ENCODE measurements at regions not wholly inside any gene's neighbourhood (a gene's known extent, or its start where the extent isn't known, plus 50 kb on each side); places are given as distances from the start of the nearest gene placed in this dataset.

GRCh38 chr3:99069973-99070372, 168.5 kb upstream of the DCBLD2 start:
- DNase-seq: no peak
- ATAC-seq (ENCODE audit: insufficient read depth, low FRiP score): no peak
- Histone ChIP-seq H3K4me3 (no peak overlapping the region), H3K27me3 (ENCODE audit: control insufficient read depth in 3 of 3, insufficient read depth in 3 of 3, low read length in 2 of 3) (no peaks in the 10 kb centered on the region), H3K36me3 (ENCODE audit: control insufficient read depth in 4 of 4, insufficient read depth in 4 of 4, low read length in 4 of 4) (no peaks in the 10 kb centered on the region), H3K4me1 (ENCODE audit: control insufficient read depth in 5 of 5, insufficient read depth in 5 of 5, low read length in 5 of 5) (no peaks in the 10 kb centered on the region), H3K9ac (ENCODE audit: insufficient read depth in 1 of 2, low read length in 2 of 2) (no peak overlapping the region), H3K27ac (ENCODE audit: low read depth in 1 of 2, low read length in 1 of 2) (no peak overlapping the region), H3K9me3 (ENCODE audit: control insufficient read depth in 4 of 4, insufficient read depth in 3 of 4, low read length in 3 of 4) (peaks cover 0 to 5% (median 0%) of the 10 kb centered on the region in 4 donors)
- 78 to 88% methylated on average over 1 of the region's 1 CpG for WGBS, 2 donors
- TF ChIP-seq, protein P1, sequence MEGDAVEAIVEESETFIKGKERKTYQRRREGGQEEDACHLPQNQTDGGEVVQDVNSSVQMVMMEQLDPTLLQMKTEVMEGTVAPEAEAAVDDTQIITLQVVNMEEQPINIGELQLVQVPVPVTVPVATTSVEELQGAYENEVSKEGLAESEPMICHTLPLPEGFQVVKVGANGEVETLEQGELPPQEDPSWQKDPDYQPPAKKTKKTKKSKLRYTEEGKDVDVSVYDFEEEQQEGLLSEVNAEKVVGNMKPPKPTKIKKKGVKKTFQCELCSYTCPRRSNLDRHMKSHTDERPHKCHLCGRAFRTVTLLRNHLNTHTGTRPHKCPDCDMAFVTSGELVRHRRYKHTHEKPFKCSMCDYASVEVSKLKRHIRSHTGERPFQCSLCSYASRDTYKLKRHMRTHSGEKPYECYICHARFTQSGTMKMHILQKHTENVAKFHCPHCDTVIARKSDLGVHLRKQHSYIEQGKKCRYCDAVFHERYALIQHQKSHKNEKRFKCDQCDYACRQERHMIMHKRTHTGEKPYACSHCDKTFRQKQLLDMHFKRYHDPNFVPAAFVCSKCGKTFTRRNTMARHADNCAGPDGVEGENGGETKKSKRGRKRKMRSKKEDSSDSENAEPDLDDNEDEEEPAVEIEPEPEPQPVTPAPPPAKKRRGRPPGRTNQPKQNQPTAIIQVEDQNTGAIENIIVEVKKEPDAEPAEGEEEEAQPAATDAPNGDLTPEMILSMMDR (IDR thresholded peaks at IDR 0.05; ENCODE audit: control extremely low read depth, extremely low read depth): no peak

DNA sequence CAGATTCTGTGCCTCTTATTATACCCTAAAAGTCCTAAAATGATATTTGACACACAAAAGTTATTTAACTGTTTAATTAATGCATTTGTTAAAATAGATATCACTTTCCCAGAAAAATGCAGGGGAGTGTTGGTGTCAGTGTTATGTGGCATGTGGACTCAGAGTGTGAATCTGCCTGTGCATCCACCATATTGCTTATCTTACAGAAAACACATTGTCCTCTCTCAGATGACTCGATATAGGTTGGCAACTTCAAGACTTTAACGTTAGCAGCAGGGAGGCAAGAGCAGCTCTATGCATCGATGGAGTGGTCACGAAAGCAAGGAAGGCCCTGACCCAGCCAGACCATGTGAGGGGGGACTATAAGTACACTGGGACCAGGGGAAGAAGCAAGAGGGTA, 165.4 kb upstream of the DCBLD2 start:
- no peak for DNase-seq
- ATAC-seq (ENCODE audit: insufficient read depth, low FRiP score): no peak
- WGBS, 2 donors: 80 to 90% methylated on average over 4 of the region's 4 CpGs
- Histone ChIP-seq H3K9me3 (ENCODE audit: control insufficient read depth in 4 of 4, insufficient read depth in 3 of 4, low read length in 3 of 4) (peaks cover 0 to 2% (median 0%) of the 10 kb centered on the region in 4 donors), H3K36me3 (ENCODE audit: control insufficient read depth in 4 of 4, insufficient read depth in 4 of 4, low read length in 4 of 4) (no peaks in the 10 kb centered on the region), H3K4me1 (ENCODE audit: control insufficient read depth in 5 of 5, insufficient read depth in 5 of 5, low read length in 5 of 5) (no peaks in the 10 kb centered on the region), H3K4me3 (no peak overlapping the region), H3K27me3 (ENCODE audit: control insufficient read depth in 3 of 3, insufficient read depth in 3 of 3, low read length in 2 of 3) (no peaks in the 10 kb centered on the region), H3K27ac (ENCODE audit: low read depth in 1 of 2, low read length in 1 of 2) (no peak overlapping the region), H3K9ac (ENCODE audit: insufficient read depth in 1 of 2, low read length in 2 of 2) (no peak overlapping the region)
- TF ChIP-seq, protein P1 (IDR thresholded peaks at IDR 0.05; ENCODE audit: control extremely low read depth, extremely low read depth): no peak

DNA sequence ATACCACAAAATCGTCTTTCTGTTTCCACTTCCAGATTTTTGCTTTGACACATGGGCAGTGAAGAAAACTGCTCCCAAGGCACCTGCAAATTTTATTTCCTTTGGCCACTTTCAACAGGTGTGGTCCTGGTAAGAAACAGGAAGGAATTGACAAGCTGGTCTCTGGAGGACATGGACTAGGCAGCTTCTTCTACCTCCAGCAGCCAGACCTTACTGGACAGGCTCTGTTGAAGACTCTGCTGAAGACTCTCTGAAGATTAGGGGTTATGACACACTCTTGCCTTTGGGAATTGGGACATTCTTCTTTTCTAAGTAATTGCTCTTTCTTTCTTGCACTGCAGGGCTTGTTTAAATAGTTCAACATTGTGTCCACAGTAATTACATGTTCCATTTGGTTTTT, 147.7 kb upstream of the DCBLD2 start:
- no peak for ATAC-seq (ENCODE audit: insufficient read depth, low FRiP score)
- TF ChIP-seq, protein P1 (IDR thresholded peaks at IDR 0.05; ENCODE audit: control extremely low read depth, extremely low read depth): no peak
- 54 to 63% methylated on average over 1 of the region's 1 CpG for WGBS, 2 donors
- DNase-seq: no peak
- Histone ChIP-seq H3K4me3 (no peak overlapping the region), H3K9ac (ENCODE audit: insufficient read depth in 1 of 2, low read length in 2 of 2) (no peak overlapping the region), H3K27me3 (ENCODE audit: control insufficient read depth in 3 of 3, insufficient read depth in 3 of 3, low read length in 2 of 3) (no peaks in the 10 kb centered on the region), H3K9me3 (ENCODE audit: control insufficient read depth in 4 of 4, insufficient read depth in 3 of 4, low read length in 3 of 4) (no peaks in the 10 kb centered on the region), H3K36me3 (ENCODE audit: control insufficient read depth in 4 of 4, insufficient read depth in 4 of 4, low read length in 4 of 4) (no peaks in the 10 kb centered on the region), H3K27ac (ENCODE audit: low read depth in 1 of 2, low read length in 1 of 2) (no peak overlapping the region), H3K4me1 (ENCODE audit: control insufficient read depth in 5 of 5, insufficient read depth in 5 of 5, low read length in 5 of 5) (no peaks in the 10 kb centered on the region)

DNA sequence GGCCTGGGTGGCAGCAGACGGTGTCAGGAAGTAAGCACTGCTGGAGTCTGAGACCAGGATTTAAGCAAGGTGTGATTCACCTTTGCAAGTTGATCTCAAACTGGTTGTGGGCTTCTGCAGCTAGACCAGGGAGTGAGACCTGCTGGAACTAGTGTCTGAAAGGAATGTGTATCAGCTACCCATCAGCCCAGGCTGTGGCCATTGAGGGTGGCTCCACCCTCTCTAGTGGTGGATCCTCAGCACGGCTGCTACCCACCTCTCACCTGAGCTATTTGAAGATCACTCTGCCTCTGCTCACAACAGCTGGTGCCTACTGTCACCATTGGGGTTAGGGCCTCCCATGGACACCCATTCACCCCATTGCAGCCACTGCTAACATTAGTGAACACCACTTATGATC, 140.3 kb upstream of the DCBLD2 start:
- TF ChIP-seq, protein P1 (IDR thresholded peaks at IDR 0.05; ENCODE audit: control extremely low read depth, extremely low read depth): no peak
- WGBS, 2 donors: 79 to 84% methylated on average over 2 of the region's 2 CpGs
- Histone ChIP-seq H3K4me1 (ENCODE audit: control insufficient read depth in 5 of 5, insufficient read depth in 5 of 5, low read length in 5 of 5) (no peaks in the 10 kb centered on the region), H3K9ac (ENCODE audit: insufficient read depth in 1 of 2, low read length in 2 of 2) (no peak overlapping the region), H3K27ac (ENCODE audit: low read depth in 1 of 2, low read length in 1 of 2) (no peak overlapping the region), H3K4me3 (no peak overlapping the region), H3K9me3 (ENCODE audit: control insufficient read depth in 4 of 4, insufficient read depth in 3 of 4, low read length in 3 of 4) (peaks cover 0 to 4% (median 0%) of the 10 kb centered on the region in 4 donors), H3K36me3 (ENCODE audit: control insufficient read depth in 4 of 4, insufficient read depth in 4 of 4, low read length in 4 of 4) (no peaks in the 10 kb centered on the region), H3K27me3 (ENCODE audit: control insufficient read depth in 3 of 3, insufficient read depth in 3 of 3, low read length in 2 of 3) (no peaks in the 10 kb centered on the region)
- no peak for DNase-seq
- no peak for ATAC-seq (ENCODE audit: insufficient read depth, low FRiP score)

Data from lung (tissue), 11 donors.